ENCODE measurements at regions not wholly inside any gene's neighbourhood (a gene's known extent, or its start where the extent isn't known, plus 50 kb on each side); places are given as distances from the start of the nearest gene placed in this dataset.

GRCh38 chr3:153673853-153674252 lies 447.3 kb upstream of the ARHGEF26 start:
- TF ChIP-seq CTCF (IDR thresholded peaks at IDR 0.05; ENCODE audit: low read depth, low read length): no peak
- no peaks in the 10 kb centered on the region for H3K4me1 ChIP-seq (ENCODE audit: low read depth)

GRCh38 chr3:153679714-153680113 lies 441.5 kb upstream of the ARHGEF26 start:
- no peak overlapping the region for H3K27ac ChIP-seq
- DNase-seq (ENCODE audit: low read depth in 1 of 2, low spot score in 1 of 2): no peak
- H3K4me3 ChIP-seq: no peak overlapping the region
- H3K9me3 ChIP-seq (ENCODE audit: low read depth): no peaks in the 10 kb centered on the region
- no peak for TF ChIP-seq CTCF (IDR thresholded peaks at IDR 0.05; ENCODE audit: low read depth, low read length)
- no peaks in the 10 kb centered on the region for H3K4me1 ChIP-seq (ENCODE audit: low read depth)
- H3K36me3 ChIP-seq: no peaks in the 10 kb centered on the region
- H3K27me3 ChIP-seq: no peaks in the 10 kb centered on the region

More at GRCh38 chr3:153673853-153674252, 447.3 kb upstream of the ARHGEF26 start:
- no peak for DNase-seq (ENCODE audit: low read depth in 1 of 2, low spot score in 1 of 2)
- H3K4me3 ChIP-seq: no peak overlapping the region
- no peaks in the 10 kb centered on the region for H3K9me3 ChIP-seq (ENCODE audit: low read depth)
- no peak overlapping the region for H3K27ac ChIP-seq
- no peaks in the 10 kb centered on the region for H3K36me3 ChIP-seq
- H3K27me3 ChIP-seq: no peaks in the 10 kb centered on the region

GRCh38 chr3:153680526-153680925 lies 440.7 kb upstream of the ARHGEF26 start:
- no peaks in the 10 kb centered on the region for H3K9me3 ChIP-seq (ENCODE audit: low read depth)
- H3K27me3 ChIP-seq: no peaks in the 10 kb centered on the region
- H3K27ac ChIP-seq: no peak overlapping the region
- H3K36me3 ChIP-seq: no peaks in the 10 kb centered on the region
- H3K4me3 ChIP-seq: no peak overlapping the region
- no peak for DNase-seq (ENCODE audit: low read depth in 1 of 2, low spot score in 1 of 2)
- no peaks in the 10 kb centered on the region for H3K4me1 ChIP-seq (ENCODE audit: low read depth)
- TF ChIP-seq CTCF (IDR thresholded peaks at IDR 0.05; ENCODE audit: low read depth, low read length): no peak

- Histone ChIP-seq H3K9me3 (ENCODE audit: low read depth) (no peaks in the 10 kb centered on the region), H3K27me3 (no peaks in the 10 kb centered on the region), H3K36me3 (no peaks in the 10 kb centered on the region), H3K4me1 (ENCODE audit: low read depth) (no peaks in the 10 kb centered on the region), H3K27ac (no peak overlapping the region), H3K4me3 (no peak overlapping the region)
- no peak for TF ChIP-seq CTCF (IDR thresholded peaks at IDR 0.05; ENCODE audit: low read depth, low read length)
- no peak for DNase-seq (ENCODE audit: low read depth in 1 of 2, low spot score in 1 of 2)
These were observed 440.1 kb upstream of the ARHGEF26 start for GRCh38 chr3:153681057-153681456.

GRCh38 chr3:153688301-153689120 lies 432.7 kb upstream of the ARHGEF26 start:
- DNase-seq (ENCODE audit: low read depth in 1 of 2, low spot score in 1 of 2): peak; percentile 13 to 14
- H3K4me1 ChIP-seq (ENCODE audit: low read depth): peaks cover 15% of the 10 kb centered on the region
- H3K4me3 ChIP-seq: no peak overlapping the region
- H3K27me3 ChIP-seq: no peaks in the 10 kb centered on the region
- no peaks in the 10 kb centered on the region for H3K9me3 ChIP-seq (ENCODE audit: low read depth)
- no peaks in the 10 kb centered on the region for H3K36me3 ChIP-seq
- no peak overlapping the region for H3K27ac ChIP-seq
- TF ChIP-seq CTCF (IDR thresholded peaks at IDR 0.05; ENCODE audit: low read depth, low read length): peak; percentile 12

Data from cardiac muscle cell (in vitro differentiated cells and primary cell).